GM12892 (cell line): ENCODE measurements at regions not wholly inside any gene's neighbourhood (a gene's known extent, or its start where the extent isn't known, plus 50 kb on each side); places are given as distances from the start of the nearest gene placed in this dataset.

Source experiments
- POLR2A ChIP-seq: IDR thresholded peaks from 2 replicates; pipeline ENCODE4 v1.6.1; 2011; ENCODE audit warnings: low read depth, low read length, control low read depth
- POLR2AphosphoS5 ChIP-seq: IDR thresholded peaks from 2 replicates; pipeline ENCODE4 v1.6.1; 2011; ENCODE audit warnings: low read depth, low read length, control low read depth

- TF ChIP-seq POLR2A: no peak
- no peak for TF ChIP-seq POLR2AphosphoS5
These were observed 360.3 kb downstream of the WDR11 start for GRCh38 chr10:121211446-121211845.
